ENCODE measurements at regions not wholly inside any gene's neighbourhood (a gene's known extent, or its start where the extent isn't known, plus 50 kb on each side); places are given as distances from the start of the nearest gene placed in this dataset.

DNA sequence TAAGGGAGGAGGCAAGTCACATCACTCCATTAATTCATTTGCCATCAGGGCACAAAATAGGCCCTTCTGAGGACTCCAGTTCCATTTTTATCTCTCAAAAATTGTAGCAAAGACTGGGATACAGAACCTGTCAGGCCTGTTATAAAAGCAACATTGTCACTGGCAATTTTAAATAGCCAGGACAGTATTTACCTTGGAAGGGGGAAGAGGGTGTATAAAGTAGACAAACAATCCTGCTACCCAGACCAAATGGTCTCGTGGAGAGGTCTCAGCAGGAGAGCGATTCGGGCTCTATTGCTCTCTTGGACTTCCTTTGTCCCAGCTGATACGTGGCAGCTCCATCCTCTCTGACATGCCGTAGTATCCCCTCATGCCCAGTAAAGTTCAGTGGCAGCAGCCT lies 740.3 kb upstream of the HS6ST1 start:
- H4K20me1 ChIP-seq (ENCODE audit: insufficient read depth) = no peaks in the 10 kb centered on the region
- no peak for TF ChIP-seq NRF1 (IDR thresholded peaks at IDR 0.05; ENCODE audit: low read depth, low read length)
- TF ChIP-seq REST (IDR thresholded peaks at IDR 0.05; ENCODE audit: low read depth, low read length) = no peak
- no peak for TF ChIP-seq SMC3 (IDR thresholded peaks at IDR 0.05; ENCODE audit: low read depth, low read length)
- no peak for TF ChIP-seq MXI1 (IDR thresholded peaks at IDR 0.05; ENCODE audit: low read depth, low read length)
- no peak for TF ChIP-seq MEF2A (IDR thresholded peaks at IDR 0.05; ENCODE audit: borderline replicate concordance, low read depth)
- TF ChIP-seq SIN3A (IDR thresholded peaks at IDR 0.05; ENCODE audit: borderline replicate concordance, low read depth, low read length) = no peak
- TF ChIP-seq TEAD4 (IDR thresholded peaks at IDR 0.05; ENCODE audit: borderline replicate concordance, insufficient read depth) = no peak
- no peak for TF ChIP-seq NFIC (IDR thresholded peaks at IDR 0.05; ENCODE audit: borderline replicate concordance)
- TF ChIP-seq RXRA (IDR thresholded peaks at IDR 0.05; ENCODE audit: borderline replicate concordance, low read depth) = no peak
- TF ChIP-seq TCF12 (IDR thresholded peaks at IDR 0.05) = no peak
- H2AFZ ChIP-seq (ENCODE audit: low read depth) = no peak overlapping the region
- H3K4me3 ChIP-seq (ENCODE audit: low read depth in 2 of 2, low read length in 1 of 2) = no peak overlapping the region
- no peak overlapping the region for H3K27ac ChIP-seq (ENCODE audit: low read depth in 2 of 2, low read length in 1 of 2)
- H3K4me2 ChIP-seq = no peak overlapping the region
- H3K9ac ChIP-seq = no peak overlapping the region
- no peaks in the 10 kb centered on the region for H3K27me3 ChIP-seq (ENCODE audit: insufficient read depth)
- ChIA-PET CTCF (no interaction called here), POLR2A (no interaction called here)
- no peaks in the 10 kb centered on the region for H3F3A ChIP-seq (replicated peaks; ENCODE audit: insufficient read depth)
- DNase-seq = no peak
- 39% methylated on average over 5 of the region's 5 CpGs for WGBS (ENCODE audit: low lambda C conversion rate)
- no peaks in the 10 kb centered on the region for H3K9me3 ChIP-seq
- H3K36me3 ChIP-seq (replicated peaks in 1 of 2; ENCODE audit: control insufficient read depth in 1 of 2, insufficient read depth in 2 of 2, low read length in 1 of 2) = no peaks in the 10 kb centered on the region
- H3K9me2 ChIP-seq = no peaks in the 10 kb centered on the region
- no peaks in the 10 kb centered on the region for H3K79me2 ChIP-seq (ENCODE audit: insufficient read depth)
- peaks cover 0 to 7% of the 10 kb centered on the region in 2 experiments; a peak in 1 of 4 replicates for H3K4me1 ChIP-seq (ENCODE audit: control insufficient read depth in 1 of 2, insufficient read depth in 2 of 2, low read depth in 1 of 2, low read length in 1 of 2)

- ChIA-PET CTCF (no interaction called here), POLR2A (no interaction called here)
- peaks cover 0 to 7% of the 10 kb centered on the region in 2 experiments; a peak in 1 of 4 replicates for H3K4me1 ChIP-seq (ENCODE audit: control insufficient read depth in 1 of 2, insufficient read depth in 2 of 2, low read depth in 1 of 2, low read length in 1 of 2)
- no peaks in the 10 kb centered on the region for H3K27me3 ChIP-seq (ENCODE audit: insufficient read depth)
- H4K20me1 ChIP-seq (ENCODE audit: insufficient read depth) = no peaks in the 10 kb centered on the region
- H3K9ac ChIP-seq = no peak overlapping the region
- H3K4me2 ChIP-seq = no peak overlapping the region
- no peaks in the 10 kb centered on the region for H3K9me3 ChIP-seq
- no peaks in the 10 kb centered on the region for H3K36me3 ChIP-seq (replicated peaks in 1 of 2; ENCODE audit: control insufficient read depth in 1 of 2, insufficient read depth in 2 of 2, low read length in 1 of 2)
- H3F3A ChIP-seq (replicated peaks; ENCODE audit: insufficient read depth) = no peaks in the 10 kb centered on the region
- 39% methylated on average over 7 of the region's 7 CpGs for WGBS (ENCODE audit: low lambda C conversion rate)
- H3K79me2 ChIP-seq (ENCODE audit: insufficient read depth) = no peaks in the 10 kb centered on the region
- no peaks in the 10 kb centered on the region for H3K9me2 ChIP-seq
- H2AFZ ChIP-seq (ENCODE audit: low read depth) = no peak overlapping the region
- DNase-seq = no peak
- no peak overlapping the region for H3K27ac ChIP-seq (ENCODE audit: low read depth in 2 of 2, low read length in 1 of 2)
- TF ChIP-seq RCOR1 (IDR thresholded peaks at IDR 0.05; ENCODE audit: low read length) (no peak), FOXM1 (IDR thresholded peaks at IDR 0.05; ENCODE audit: low read depth) (no peak), YY1 (IDR thresholded peaks at IDR 0.05; ENCODE audit: low read depth) (no peak), EP300 (IDR thresholded peaks at IDR 0.05; ENCODE audit: borderline replicate concordance in 1 of 2, low read depth in 1 of 2, low read length in 1 of 2) (no peak), MXI1 (IDR thresholded peaks at IDR 0.05; ENCODE audit: low read depth, low read length) (no peak), EZH2phosphoT487 (IDR thresholded peaks at IDR 0.05; ENCODE audit: borderline replicate concordance, low read depth) (no peak), ELF1 (IDR thresholded peaks at IDR 0.05) (no peak), FOSL2 (IDR thresholded peaks at IDR 0.05; ENCODE audit: borderline replicate concordance, low read depth) (no peak), TEAD4 (IDR thresholded peaks at IDR 0.05; ENCODE audit: borderline replicate concordance, insufficient read depth) (no peak), GATA2 (CRISPR knock-in tag; IDR thresholded peaks at IDR 0.05) (no peak), TCF12 (IDR thresholded peaks at IDR 0.05) (no peak), NRF1 (IDR thresholded peaks at IDR 0.05; ENCODE audit: low read depth, low read length) (no peak), NFIC (IDR thresholded peaks at IDR 0.05; ENCODE audit: borderline replicate concordance) (no peak), POLR2AphosphoS5 (IDR thresholded peaks at IDR 0.05; ENCODE audit: low read depth, low read length) (no peak), CHD2 (IDR thresholded peaks at IDR 0.05; ENCODE audit: low read length, partially characterized antibody) (no peak), RXRA (IDR thresholded peaks at IDR 0.05; ENCODE audit: borderline replicate concordance, low read depth) (no peak), TAF1 (IDR thresholded peaks at IDR 0.05; ENCODE audit: borderline replicate concordance, low read depth, low read length) (no peak)
- TF ChIP-seq, protein P1, sequence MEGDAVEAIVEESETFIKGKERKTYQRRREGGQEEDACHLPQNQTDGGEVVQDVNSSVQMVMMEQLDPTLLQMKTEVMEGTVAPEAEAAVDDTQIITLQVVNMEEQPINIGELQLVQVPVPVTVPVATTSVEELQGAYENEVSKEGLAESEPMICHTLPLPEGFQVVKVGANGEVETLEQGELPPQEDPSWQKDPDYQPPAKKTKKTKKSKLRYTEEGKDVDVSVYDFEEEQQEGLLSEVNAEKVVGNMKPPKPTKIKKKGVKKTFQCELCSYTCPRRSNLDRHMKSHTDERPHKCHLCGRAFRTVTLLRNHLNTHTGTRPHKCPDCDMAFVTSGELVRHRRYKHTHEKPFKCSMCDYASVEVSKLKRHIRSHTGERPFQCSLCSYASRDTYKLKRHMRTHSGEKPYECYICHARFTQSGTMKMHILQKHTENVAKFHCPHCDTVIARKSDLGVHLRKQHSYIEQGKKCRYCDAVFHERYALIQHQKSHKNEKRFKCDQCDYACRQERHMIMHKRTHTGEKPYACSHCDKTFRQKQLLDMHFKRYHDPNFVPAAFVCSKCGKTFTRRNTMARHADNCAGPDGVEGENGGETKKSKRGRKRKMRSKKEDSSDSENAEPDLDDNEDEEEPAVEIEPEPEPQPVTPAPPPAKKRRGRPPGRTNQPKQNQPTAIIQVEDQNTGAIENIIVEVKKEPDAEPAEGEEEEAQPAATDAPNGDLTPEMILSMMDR (IDR thresholded peaks at IDR 0.05) = no peak
- TF ChIP-seq, protein P2, sequence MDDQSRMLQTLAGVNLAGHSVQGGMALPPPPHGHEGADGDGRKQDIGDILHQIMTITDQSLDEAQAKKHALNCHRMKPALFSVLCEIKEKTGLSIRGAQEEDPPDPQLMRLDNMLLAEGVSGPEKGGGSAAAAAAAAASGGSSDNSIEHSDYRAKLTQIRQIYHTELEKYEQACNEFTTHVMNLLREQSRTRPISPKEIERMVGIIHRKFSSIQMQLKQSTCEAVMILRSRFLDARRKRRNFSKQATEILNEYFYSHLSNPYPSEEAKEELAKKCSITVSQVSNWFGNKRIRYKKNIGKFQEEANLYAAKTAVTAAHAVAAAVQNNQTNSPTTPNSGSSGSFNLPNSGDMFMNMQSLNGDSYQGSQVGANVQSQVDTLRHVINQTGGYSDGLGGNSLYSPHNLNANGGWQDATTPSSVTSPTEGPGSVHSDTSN (IDR thresholded peaks at IDR 0.05) = no peak
- H3K4me3 ChIP-seq (ENCODE audit: low read depth in 2 of 2, low read length in 1 of 2) = no peak overlapping the region
These were observed 740.8 kb upstream of the HS6ST1 start for GRCh38 chr2:129059476-129059875.

All from SK-N-SH (cell line).